ENCODE measurements at regions not wholly inside any gene's neighbourhood (a gene's known extent, or its start where the extent isn't known, plus 50 kb on each side); places are given as distances from the start of the nearest gene placed in this dataset.

DNA sequence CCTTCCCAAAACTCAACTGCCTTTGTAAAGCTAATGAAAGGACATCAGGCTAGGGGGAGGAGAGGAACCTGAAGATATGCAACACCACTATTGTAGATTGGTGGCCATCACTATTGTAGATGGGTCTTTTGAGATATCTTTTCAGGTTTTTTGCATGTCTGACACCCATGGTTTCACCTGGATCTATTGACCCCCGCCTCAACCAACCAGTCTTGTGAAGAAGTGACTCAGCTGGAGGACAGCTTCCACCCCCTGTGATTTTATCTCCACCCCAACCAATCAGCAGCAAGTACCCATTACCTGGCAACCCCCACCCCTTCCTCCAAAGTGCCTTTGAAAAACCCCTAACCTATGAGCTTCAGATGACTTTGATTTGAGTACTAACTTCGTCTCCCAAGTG is 382.6 kb upstream of the GOT2 start (continued):
- TF ChIP-seq RCOR1 (IDR thresholded peaks at IDR 0.05; ENCODE audit: low read length) (no peak), YY1 (IDR thresholded peaks at IDR 0.05; ENCODE audit: low read depth) (no peak), TCF12 (IDR thresholded peaks at IDR 0.05) (no peak), NRF1 (IDR thresholded peaks at IDR 0.05; ENCODE audit: low read depth, low read length) (no peak)

- 5% methylated on average over 1 of the region's 1 CpG for WGBS (ENCODE audit: low lambda C conversion rate)
- Histone ChIP-seq H4K20me1 (ENCODE audit: insufficient read depth) (no peaks in the 10 kb centered on the region), H3K4me1 (ENCODE audit: control insufficient read depth in 1 of 2, insufficient read depth in 2 of 2, low read depth in 1 of 2, low read length in 1 of 2) (no peaks in the 10 kb centered on the region), H3K36me3 (replicated peaks in 1 of 2; ENCODE audit: control insufficient read depth in 1 of 2, insufficient read depth in 2 of 2, low read length in 1 of 2) (no peaks in the 10 kb centered on the region), H3K9me3 (no peaks in the 10 kb centered on the region), H3K4me3 (ENCODE audit: low read depth in 2 of 2, low read length in 1 of 2) (no peak overlapping the region), H3K27ac (ENCODE audit: low read depth in 2 of 2, low read length in 1 of 2) (no peak overlapping the region), H3K27me3 (ENCODE audit: insufficient read depth) (no peaks in the 10 kb centered on the region), H3K79me2 (ENCODE audit: insufficient read depth) (no peaks in the 10 kb centered on the region), H2AFZ (ENCODE audit: low read depth) (no peak overlapping the region), H3K9me2 (no peaks in the 10 kb centered on the region), H3F3A (replicated peaks; ENCODE audit: insufficient read depth) (no peaks in the 10 kb centered on the region), H3K4me2 (no peak overlapping the region), H3K9ac (no peak overlapping the region)
- ChIA-PET POLR2A (no interaction called here), CTCF (no interaction called here)
- no peak for TF ChIP-seq RAD21 (IDR thresholded peaks at IDR 0.05; ENCODE audit: low read length)
- no peak for TF ChIP-seq REST (IDR thresholded peaks at IDR 0.05; ENCODE audit: low read depth, low read length)
- TF ChIP-seq MAX (IDR thresholded peaks at IDR 0.05; ENCODE audit: low read depth), result no peak
- TF ChIP-seq GABPA (IDR thresholded peaks at IDR 0.05; ENCODE audit: low read depth), result no peak
- TF ChIP-seq, protein P1, sequence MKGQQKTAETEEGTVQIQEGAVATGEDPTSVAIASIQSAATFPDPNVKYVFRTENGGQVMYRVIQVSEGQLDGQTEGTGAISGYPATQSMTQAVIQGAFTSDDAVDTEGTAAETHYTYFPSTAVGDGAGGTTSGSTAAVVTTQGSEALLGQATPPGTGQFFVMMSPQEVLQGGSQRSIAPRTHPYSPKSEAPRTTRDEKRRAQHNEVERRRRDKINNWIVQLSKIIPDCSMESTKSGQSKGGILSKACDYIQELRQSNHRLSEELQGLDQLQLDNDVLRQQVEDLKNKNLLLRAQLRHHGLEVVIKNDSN (IDR thresholded peaks at IDR 0.05; ENCODE audit: borderline replicate concordance, low read depth), result no peak
- TF ChIP-seq FOXM1 (IDR thresholded peaks at IDR 0.05; ENCODE audit: low read depth), result no peak
- no peak for TF ChIP-seq MEF2A (IDR thresholded peaks at IDR 0.05; ENCODE audit: borderline replicate concordance, low read depth)
- DNase-seq, result no peak
These were observed 380.7 kb upstream of the GOT2 start for GRCh38 chr16:59114790-59115189.

DNA sequence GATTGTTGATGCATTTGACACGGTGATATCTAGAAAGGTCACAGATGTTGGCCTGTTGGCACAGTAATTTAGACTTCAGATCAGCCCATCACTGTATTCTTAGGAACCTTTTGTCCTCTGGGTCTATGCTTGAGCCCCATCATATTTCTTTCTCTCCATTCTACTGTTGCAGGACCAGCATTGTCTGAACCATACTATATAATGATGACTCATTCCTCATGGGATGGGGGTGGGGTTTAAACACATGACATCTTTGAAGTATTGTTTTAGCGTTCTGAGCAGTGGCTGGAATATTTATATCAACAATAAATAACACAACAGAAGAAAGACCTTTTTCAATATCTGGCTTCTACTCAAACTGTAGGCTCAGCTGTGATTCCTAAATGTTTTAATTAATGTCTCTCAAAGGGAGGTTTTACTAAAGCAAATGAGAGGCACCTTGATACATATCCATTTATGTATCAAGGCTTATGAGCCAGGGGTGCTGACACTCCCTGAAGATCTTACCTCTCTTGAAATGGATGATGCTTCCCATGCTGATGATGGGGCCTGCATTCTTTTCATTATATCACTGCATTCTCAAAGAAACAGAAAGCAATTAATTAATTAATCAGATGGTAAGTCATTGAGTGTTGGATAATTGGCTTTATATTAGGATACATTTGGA is 379.0 kb upstream of the GOT2 start:
- H3K9me2 ChIP-seq, result no peaks in the 10 kb centered on the region
- H2AFZ ChIP-seq (ENCODE audit: low read depth), result no peak overlapping the region
- H3K36me3 ChIP-seq (replicated peaks in 1 of 2; ENCODE audit: control insufficient read depth in 1 of 2, insufficient read depth in 2 of 2, low read length in 1 of 2), result no peaks in the 10 kb centered on the region
- no peak overlapping the region for H3K27ac ChIP-seq (ENCODE audit: low read depth in 2 of 2, low read length in 1 of 2)
- no peak overlapping the region for H3K4me2 ChIP-seq
- no peaks in the 10 kb centered on the region for H3K79me2 ChIP-seq (ENCODE audit: insufficient read depth)
- WGBS (ENCODE audit: low lambda C conversion rate), result 32% methylated on average over 2 of the region's 2 CpGs
- no peak overlapping the region for H3K9ac ChIP-seq
- H3K4me3 ChIP-seq (ENCODE audit: low read depth in 2 of 2, low read length in 1 of 2), result no peak overlapping the region
- H3K9me3 ChIP-seq, result no peaks in the 10 kb centered on the region
- no peaks in the 10 kb centered on the region for H3K4me1 ChIP-seq (ENCODE audit: control insufficient read depth in 1 of 2, insufficient read depth in 2 of 2, low read depth in 1 of 2, low read length in 1 of 2)
- ChIA-PET POLR2A (no interaction called here), CTCF (no interaction called here)
- H4K20me1 ChIP-seq (ENCODE audit: insufficient read depth), result no peaks in the 10 kb centered on the region
- H3F3A ChIP-seq (replicated peaks; ENCODE audit: insufficient read depth), result no peaks in the 10 kb centered on the region
- no peaks in the 10 kb centered on the region for H3K27me3 ChIP-seq (ENCODE audit: insufficient read depth)
- no peak for DNase-seq
- TF ChIP-seq RXRA (IDR thresholded peaks at IDR 0.05; ENCODE audit: borderline replicate concordance, low read depth), result no peak
- no peak for TF ChIP-seq SIN3A (IDR thresholded peaks at IDR 0.05; ENCODE audit: borderline replicate concordance, low read depth, low read length)
- no peak for TF ChIP-seq FOSL2 (IDR thresholded peaks at IDR 0.05; ENCODE audit: borderline replicate concordance, low read depth)
- TF ChIP-seq FOXM1 (IDR thresholded peaks at IDR 0.05; ENCODE audit: low read depth), result no peak
- no peak for TF ChIP-seq GATA2 (CRISPR knock-in tag; IDR thresholded peaks at IDR 0.05)
- TF ChIP-seq CHD2 (IDR thresholded peaks at IDR 0.05; ENCODE audit: low read length, partially characterized antibody), result no peak
- TF ChIP-seq, protein P2, sequence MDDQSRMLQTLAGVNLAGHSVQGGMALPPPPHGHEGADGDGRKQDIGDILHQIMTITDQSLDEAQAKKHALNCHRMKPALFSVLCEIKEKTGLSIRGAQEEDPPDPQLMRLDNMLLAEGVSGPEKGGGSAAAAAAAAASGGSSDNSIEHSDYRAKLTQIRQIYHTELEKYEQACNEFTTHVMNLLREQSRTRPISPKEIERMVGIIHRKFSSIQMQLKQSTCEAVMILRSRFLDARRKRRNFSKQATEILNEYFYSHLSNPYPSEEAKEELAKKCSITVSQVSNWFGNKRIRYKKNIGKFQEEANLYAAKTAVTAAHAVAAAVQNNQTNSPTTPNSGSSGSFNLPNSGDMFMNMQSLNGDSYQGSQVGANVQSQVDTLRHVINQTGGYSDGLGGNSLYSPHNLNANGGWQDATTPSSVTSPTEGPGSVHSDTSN (IDR thresholded peaks at IDR 0.05), result no peak
- no peak for TF ChIP-seq TCF12 (IDR thresholded peaks at IDR 0.05)
- TF ChIP-seq, protein P3, sequence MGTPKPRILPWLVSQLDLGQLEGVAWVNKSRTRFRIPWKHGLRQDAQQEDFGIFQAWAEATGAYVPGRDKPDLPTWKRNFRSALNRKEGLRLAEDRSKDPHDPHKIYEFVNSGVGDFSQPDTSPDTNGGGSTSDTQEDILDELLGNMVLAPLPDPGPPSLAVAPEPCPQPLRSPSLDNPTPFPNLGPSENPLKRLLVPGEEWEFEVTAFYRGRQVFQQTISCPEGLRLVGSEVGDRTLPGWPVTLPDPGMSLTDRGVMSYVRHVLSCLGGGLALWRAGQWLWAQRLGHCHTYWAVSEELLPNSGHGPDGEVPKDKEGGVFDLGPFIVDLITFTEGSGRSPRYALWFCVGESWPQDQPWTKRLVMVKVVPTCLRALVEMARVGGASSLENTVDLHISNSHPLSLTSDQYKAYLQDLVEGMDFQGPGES (IDR thresholded peaks at IDR 0.05; ENCODE audit: low read depth, low read length), result no peak
- no peak for TF ChIP-seq MXI1 (IDR thresholded peaks at IDR 0.05; ENCODE audit: low read depth, low read length)
- TF ChIP-seq RFX5 (IDR thresholded peaks at IDR 0.05; ENCODE audit: low read length), result no peak
- TF ChIP-seq POLR2AphosphoS5 (IDR thresholded peaks at IDR 0.05; ENCODE audit: low read depth, low read length), result no peak

Measured in SK-N-SH (cell line).